HG03045 (cell line): ENCODE measurements at regions not wholly inside any gene's neighbourhood (a gene's known extent, or its start where the extent isn't known, plus 50 kb on each side); places are given as distances from the start of the nearest gene placed in this dataset.
A peak's percentile ranks its signal among the peaks of the same experiment; 100 is the strongest.
"Not testable (repeated sequence)": the region's sequence is repeated elsewhere in the genome, so short reads cannot be mapped to it uniquely, and the experiment has no call there.

Source experiments
- ATAC-seq: cut with Tn5 transposase; IDR thresholded peaks from one replicate; pipeline ENCODE4 v1.9.1; 2021; ENCODE audit warnings: mild to moderate bottlenecking, moderate library complexity; ENCODE audit not compliant: unreplicated experiment

- not testable (repeated sequence) for ATAC-seq
Observed at GRCh38 chr21:6482616-6483015, 4038.8 kb upstream of the TPTE start.

DNA sequence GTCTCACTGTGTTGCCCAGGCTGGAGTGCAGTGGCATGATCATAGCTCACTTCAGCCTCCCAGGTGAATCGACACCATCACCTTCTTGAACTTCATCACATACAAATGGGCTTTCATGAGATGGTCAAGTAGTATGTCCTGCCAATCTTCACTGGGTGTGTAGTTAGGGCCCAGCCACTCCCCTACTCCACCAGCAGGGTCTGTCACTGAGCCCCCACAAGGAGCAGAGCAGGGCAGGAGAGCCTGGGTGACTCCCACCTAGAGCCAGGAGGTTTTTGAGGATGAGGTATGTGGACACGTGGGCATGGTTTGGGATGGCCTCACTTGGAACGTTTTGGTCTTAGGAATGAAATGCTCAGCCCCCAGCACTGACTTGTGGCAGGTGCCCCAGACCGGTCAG, 4037.7 kb upstream of the TPTE start:
- ATAC-seq, result not testable (repeated sequence)

DNA sequence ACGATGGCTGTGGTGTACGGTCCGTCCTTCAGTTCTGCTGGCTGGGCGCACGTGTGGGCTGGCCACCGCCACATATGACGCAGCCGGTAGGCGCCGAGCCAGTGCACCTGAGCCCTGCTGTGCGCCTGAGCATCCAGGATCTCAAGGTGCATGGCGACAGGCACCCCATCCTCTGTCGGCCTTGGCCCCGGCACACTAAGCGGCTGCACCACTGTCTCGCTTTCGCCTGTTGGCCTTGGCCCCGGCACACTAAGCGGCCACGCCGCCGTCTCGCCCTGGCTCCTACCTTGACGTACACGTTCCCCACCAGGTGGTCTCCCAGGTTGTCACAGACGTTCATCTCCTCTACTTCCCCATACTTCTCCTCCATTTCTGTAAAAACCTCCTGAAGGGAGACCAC, 4034.6 kb upstream of the TPTE start:
- ATAC-seq, result not testable (repeated sequence)

- not testable (repeated sequence) for ATAC-seq
Observed at GRCh38 chr21:6492691-6493090, 4028.7 kb upstream of the TPTE start.

- not testable (repeated sequence) for ATAC-seq
Observed at GRCh38 chr21:6493957-6494356, 4027.4 kb upstream of the TPTE start.

- ATAC-seq, result not testable (repeated sequence)
Observed at GRCh38 chr21:6496356-6496755, 4025.0 kb upstream of the TPTE start.

DNA sequence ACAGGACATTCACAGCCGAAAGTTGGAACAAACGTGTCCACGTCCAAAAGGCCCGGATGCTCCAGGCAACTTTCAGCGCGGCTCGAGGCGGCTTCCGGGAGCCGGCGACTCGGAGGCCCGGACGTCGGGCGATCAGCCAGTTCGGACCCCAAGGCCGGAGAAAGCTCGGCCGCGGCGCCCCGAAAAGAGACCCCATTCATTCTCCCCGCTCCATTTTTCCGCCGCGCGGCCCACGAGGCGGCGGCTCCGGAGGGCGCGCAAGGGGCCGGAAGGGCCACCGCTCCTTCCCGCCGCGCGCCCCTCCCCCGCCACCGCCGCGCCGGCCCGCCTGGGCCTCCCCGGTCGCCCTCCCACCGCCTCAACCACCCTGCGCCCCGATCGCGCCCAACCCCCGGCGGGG, 4022.7 kb upstream of the TPTE start:
- peak; percentile 34 for ATAC-seq

- ATAC-seq, result peak; percentile 88
Observed at GRCh38 chr21:6499128-6499826, 4022.1 kb upstream of the TPTE start.

DNA sequence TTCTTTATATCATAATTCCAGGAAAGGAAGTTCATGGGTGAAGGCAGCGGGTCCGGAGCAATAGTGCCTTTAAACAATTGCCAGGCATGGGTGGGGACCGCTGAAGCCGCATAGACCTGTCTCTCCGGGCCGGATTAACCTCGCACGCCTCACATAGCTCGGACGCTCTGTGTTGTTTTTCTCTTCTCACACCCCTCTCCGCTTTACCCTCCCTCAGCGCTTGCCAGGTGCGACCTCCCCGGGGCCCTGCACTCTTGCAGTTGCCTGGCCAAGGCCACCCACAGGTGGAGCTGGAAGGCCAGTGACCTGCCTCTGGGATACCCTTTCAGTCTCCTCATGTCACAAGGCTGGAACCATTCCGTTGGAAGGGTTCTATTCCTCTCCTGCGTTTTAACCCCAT, 4021.5 kb upstream of the TPTE start:
- not testable (repeated sequence) for ATAC-seq

DNA sequence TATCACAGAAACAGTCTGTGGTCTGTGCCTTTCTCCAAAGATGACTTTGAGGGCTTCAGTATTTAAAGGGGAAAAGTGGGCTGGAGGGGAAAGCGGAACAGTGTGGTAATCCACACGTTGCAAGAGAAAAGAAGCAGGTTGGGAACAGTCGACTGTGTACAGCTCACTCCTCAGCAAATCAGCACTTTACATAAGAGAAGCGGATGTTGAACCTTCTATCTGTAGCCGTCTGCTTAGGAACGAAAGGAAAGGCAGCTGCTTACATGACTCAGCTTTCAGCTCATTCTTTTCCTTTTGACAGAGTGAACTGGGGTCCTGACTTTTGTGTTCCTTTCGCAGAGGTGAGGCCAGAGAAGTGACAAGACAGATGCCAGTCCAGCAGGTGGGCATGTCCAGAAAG, 4020.7 kb upstream of the TPTE start:
- not testable (repeated sequence) for ATAC-seq

DNA sequence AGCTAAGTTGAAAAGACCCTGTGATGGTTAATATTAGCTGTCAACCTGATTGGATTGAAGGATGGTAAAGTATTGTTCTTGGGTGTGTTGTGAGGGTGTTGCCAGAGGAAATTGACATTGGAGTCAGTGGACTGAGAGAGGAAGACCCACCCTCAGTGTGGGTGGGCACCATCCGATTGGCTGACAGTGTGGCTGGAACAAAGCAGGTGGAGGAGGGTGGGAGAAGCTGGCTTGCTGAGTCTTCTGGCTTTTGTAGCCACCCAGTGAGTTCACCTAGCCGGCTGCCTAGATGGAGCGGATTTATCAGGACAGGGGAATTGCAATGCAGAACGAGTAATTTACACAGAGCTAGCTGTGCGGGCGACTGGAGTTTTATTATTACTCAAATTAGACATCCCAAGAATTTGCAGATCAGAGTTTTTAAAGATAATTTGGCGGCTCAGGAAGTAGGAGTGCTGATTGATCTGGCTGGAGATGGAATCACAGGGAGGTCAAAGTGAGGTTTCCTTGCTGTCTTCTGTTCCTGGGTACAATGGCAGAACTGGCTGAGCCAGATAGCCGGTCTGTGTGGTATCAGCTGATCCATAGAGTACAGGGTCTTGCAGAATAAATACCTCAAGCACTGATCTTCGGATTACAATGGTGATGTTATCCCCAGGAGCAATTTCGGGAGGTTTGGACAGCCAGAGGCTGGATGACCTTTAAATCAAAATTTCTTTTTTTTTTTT, 4015.1 kb upstream of the TPTE start:
- ATAC-seq, result not testable (repeated sequence)

- ATAC-seq, result not testable (repeated sequence)
Observed at GRCh38 chr21:6507632-6508031, 4013.8 kb upstream of the TPTE start.

DNA sequence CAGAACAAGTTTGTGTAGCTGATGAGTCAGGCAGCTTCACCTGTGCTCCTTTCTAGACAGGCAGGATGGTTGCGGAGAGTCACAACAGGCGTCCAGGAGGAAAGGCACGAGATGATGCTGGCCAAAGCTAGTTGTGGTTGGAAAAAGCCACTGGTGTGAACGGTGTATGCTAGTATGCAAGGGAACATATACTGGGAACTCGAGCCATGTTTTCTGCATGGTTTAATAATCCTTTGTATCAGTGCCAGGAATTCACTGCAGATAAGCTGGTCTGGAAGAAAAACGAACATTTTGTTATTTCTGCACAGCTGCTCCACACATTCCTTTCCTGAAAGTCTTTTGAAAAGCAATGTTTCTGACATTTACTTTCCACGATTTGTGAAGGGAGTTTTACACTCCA, 3999.6 kb upstream of the TPTE start:
- ATAC-seq, result not testable (repeated sequence)

DNA sequence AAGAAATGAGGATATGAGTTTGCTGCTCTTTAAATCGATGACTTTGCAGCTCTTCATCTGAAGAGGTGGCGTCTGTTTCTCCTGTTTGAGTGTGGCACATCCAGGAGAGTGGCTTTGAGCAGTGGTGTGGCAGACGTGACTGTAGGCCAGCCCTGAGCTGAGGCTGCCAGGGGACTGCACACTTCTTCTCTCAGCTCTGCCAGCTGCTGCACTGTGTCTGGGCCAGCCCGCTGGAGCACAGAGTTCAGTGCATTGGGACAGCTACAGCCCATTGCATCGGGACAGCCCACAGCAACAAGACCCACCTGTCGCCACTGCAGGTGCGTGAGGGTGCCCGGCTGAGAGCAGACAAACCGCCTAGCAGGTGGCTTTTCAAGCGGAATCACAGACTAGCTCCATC, 3995.2 kb upstream of the TPTE start:
- ATAC-seq, result not testable (repeated sequence)

DNA sequence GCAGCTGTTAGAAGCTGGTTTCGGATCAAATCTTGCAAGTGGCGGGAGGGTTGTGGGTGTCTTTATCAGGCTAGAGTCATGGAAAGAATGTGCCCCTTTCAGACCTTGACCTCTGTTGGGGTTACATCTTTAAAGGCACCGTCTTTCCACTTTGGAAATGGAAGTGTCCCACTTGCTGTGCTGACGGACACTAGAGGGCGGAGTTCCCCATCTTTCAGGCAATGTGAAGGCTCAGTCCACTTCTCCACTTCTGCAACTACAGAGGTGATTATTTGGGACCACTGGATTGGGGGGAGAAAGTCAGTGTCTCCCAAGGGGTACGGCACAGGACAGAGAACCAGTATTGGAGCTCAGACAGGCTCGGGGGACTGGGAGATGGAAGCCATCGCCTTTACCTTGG, 3990.7 kb upstream of the TPTE start:
- not testable (repeated sequence) for ATAC-seq

- ATAC-seq, result not testable (repeated sequence)
Observed at GRCh38 chr21:6533261-6533660, 3988.1 kb upstream of the TPTE start.

DNA sequence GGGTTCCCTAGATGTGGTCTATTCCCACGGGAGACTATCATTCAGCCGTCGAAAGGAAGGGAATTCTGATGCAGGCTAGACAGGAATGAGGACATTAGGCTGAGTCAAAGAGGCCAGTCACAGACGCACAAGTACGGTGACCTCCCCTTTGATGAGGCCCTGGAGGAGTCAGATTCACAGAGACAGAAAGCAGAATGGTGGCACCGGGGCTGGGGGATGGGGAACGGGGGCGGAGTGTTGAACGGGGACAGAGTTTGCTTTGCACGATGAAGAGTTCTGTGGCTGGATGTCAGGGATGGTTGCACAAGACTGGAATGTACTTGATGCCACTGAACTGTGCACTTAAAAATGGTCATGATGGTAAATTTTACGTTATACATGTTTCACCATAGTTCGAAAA, 3983.1 kb upstream of the TPTE start:
- not testable (repeated sequence) for ATAC-seq

DNA sequence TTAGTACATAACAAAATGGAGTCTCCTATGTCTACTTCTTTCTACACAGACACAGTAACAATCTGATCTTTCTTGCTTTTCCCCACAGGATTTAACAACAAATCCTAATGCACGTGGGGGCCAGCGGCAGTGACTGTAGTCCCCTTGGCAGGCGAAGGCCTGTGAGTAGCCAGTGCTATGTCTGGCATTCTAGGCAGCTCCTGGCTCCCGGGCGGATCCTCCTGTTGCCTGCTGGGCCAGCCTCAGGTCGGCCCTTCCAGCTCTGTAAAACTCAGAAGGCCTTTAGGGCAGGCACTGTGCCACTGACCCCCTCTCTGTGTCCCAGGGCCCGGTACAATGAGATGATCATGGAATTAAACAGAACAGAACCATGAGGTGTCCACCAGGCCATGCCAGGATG, 3981.7 kb upstream of the TPTE start:
- ATAC-seq, result not testable (repeated sequence)

DNA sequence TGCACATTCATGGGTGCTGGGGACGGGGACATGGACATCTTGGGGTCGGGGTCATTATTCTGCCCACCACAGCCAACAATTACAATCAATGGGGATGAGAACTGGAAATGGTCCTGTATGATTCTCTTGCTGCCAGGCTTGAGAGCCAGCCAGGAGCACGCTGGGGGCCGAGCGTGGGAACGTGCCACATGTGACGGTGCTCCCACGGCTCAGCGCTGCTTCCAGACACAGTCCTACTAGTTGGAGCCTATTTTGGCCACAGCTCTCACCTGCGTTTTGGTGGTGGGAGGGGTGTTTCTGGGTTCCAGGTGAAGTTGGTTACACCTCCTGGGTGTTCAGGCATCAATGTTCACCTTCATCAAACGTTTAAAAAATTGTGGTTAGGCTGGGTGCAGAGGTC, 3980.3 kb upstream of the TPTE start:
- not testable (repeated sequence) for ATAC-seq

DNA sequence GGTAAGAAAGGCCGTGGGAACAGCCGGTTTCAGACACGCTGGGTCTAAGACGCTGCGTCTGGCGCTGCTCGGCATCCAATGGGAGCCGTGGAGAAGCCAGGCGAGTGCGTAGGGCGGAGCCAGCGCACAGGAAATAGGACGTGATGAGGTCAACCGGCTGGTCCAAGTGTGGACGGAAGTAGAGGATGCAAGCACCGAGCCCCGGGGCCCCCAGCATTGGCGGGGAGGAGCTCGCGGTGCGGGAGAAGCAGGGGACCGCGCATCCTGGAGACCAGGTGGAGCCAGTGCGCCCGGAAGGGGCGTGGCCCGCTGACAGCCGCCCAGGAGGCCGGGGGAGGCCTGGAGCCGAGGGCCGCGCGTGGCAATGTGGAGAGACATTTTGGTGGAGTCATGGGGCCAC, 3976.1 kb upstream of the TPTE start:
- ATAC-seq, result not testable (repeated sequence)

- not testable (repeated sequence) for ATAC-seq
Observed at GRCh38 chr21:6551045-6551444, 3970.3 kb upstream of the TPTE start.
